ENCODE measurements at regions not wholly inside any gene's neighbourhood (a gene's known extent, or its start where the extent isn't known, plus 50 kb on each side); places are given as distances from the start of the nearest gene placed in this dataset.
"Not testable (repeated sequence)": the region's sequence is repeated elsewhere in the genome, so short reads cannot be mapped to it uniquely, and the experiment has no call there.

DNA sequence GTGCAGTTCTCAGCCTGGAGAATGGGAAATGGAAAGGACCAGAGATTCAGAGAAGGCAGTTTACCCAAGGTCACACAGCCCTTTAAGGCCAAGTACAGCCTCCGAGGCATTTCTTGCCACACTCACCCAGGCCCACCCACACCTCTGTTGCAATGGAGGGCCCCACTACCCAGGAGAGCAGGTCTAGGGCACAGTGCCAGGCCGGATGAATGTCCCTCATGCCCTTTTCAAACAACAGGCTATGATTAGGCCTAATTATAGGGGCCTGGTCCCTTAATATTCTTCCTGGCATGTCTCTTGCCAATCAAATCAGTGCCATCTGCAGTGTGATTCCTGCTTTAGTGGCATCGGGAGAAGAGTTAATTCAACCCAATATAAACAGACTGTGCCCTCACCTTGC lies 195.3 kb downstream of the KLRB1 start:
- DNase-seq (ENCODE audit: low read depth in 2 of 2) = not testable (repeated sequence)

DNA sequence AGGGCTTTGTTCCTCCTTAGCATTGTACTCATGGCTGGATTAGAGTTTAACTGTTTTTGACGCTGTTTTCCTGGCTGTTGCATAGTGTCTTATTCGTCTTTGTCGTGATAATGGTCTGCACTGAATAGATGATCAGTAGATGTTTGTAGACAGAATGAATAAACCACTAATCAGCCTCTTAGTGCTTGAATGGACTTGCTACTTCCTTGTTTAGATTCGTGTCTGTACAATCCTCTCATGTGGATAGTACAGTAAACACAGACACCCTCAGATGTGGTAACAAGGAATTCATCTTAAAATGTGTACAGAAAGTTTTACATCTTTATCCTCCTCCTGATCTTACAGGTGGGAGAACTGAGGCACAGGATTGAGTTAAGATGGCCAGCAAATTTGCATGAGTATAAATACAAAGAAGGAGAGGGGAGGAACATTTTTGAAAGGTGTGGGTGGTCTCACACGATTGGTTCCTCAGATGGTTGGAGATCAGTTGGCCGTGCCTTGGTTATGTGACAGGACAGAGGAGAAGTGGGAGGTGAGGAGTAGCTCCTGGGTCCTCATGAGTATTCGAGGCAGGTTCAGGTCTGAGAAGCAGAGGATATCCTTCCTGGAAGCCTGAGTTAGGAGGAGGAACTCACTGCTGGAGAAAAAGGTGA lies 196.0 kb downstream of the KLRB1 start:
- not testable (repeated sequence) for DNase-seq (ENCODE audit: low read depth in 2 of 2)

- not testable (repeated sequence) for DNase-seq (ENCODE audit: low read depth in 2 of 2)
Measured at GRCh38 chr12:9407425-9407748, 199.2 kb upstream of the PZP start.

DNA sequence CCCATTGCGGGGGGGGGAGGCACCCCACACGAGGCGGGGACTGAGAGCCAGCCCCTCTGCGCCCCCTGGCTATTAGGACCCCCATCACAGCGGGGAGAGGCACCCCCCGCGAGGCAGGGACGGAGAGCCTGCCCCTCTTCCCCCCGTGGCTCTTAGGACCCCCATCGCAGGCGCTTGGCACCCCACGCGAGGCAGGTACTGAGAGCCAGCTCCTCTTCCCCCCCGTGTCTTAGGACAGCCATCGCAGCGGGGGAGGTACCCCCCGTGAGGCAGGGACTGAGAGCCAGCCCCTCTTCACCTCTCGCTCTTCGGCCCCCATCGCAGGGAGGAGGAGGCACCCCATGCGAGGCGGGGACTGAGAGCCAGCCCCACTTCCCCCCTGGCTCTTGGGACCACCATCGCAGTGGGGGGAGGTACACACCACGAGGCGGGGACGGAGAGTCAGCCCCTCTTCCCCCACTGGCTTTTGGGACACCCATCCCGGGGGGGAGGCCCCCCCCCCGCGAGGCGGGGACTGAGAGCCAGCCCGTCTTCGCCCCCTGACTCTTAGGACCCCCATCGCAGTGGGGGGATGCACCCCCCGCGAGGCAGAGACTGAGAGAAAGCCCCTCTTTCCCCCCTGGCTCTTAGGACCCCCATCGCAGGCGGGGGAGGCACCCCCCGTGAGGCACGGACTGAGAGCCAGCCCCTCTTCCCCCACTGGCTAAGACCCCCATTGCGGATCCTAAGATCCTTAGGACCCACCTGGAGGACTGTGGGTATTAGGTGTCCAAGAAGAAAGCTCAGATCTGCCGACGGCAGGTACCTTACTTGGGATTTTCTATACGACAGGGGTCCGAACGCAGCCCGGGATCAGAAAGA lies 198.6 kb upstream of the PZP start:
- DNase-seq (ENCODE audit: low read depth in 2 of 2) = no peak

- DNase-seq (ENCODE audit: low read depth in 2 of 2) = no peak
Measured at GRCh38 chr12:9405886-9406563, 197.8 kb upstream of the PZP start.

GRCh38 chr12:9404469-9405260 lies 196.5 kb upstream of the PZP start:
- no peak for DNase-seq (ENCODE audit: low read depth in 2 of 2)

DNA sequence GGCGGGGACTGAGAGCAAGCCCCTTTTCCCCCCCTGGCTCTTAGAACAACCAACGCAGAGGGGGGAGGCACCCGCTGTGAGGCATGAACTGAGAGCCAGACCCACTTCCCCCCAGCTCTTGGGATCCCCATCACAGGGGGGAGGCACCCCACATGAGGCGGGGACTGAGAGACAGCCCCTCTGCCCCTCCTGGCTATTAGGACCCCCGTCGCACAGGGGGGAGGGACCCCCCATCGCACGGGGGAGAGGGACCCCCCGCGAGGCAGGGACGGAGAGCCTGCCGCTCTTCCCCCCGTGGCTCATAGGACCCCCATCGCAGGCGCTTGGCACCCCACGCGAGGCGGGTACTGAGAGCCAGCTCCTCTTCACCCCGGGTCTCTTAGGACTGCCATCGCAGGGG lies 195.8 kb upstream of the PZP start:
- no peak for DNase-seq (ENCODE audit: low read depth in 2 of 2)

- DNase-seq (ENCODE audit: low read depth in 2 of 2) = not testable (repeated sequence)
Measured at GRCh38 chr12:9402432-9403040, 194.3 kb upstream of the PZP start.

DNA sequence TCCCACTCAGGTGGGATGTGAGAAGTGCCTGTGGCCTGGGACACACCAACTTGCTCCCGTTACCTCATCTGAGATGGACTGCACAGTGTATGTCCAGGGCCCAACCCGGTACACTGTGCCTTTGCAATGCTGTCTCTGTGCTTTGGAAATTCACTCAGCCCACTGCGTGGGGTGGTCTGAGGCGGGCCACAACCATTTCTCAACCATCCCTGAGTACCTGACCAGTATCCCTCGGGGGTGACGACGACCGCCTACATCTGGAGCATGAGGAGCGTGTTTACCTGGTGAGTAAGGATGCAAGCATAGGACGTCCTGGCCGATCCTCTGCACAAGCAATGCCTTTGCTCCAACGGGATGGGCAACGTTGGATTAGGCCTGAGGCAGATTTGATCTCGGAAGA lies 188.2 kb upstream of the PZP start:
- DNase-seq (ENCODE audit: low read depth in 2 of 2) = not testable (repeated sequence)

DNA sequence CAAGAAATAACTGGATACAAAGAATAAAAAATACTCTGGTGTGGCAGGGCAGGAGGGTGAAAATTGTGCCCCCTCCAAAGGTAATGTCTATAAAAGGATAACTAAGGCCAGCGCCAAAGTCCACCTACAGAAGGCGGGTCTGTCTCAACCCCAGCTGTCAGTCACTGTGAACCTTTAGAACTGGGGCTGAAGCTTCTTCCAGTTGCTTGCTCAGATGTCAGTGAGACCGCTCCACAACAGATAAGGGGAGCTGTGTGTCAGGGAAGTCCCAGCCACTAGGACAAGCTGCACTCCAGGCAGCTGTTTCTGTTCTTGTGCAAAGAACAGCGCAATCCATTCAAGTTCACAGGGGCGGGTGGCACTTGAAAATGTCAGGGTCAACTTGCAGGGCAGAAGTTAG lies 187.0 kb upstream of the PZP start:
- not testable (repeated sequence) for DNase-seq (ENCODE audit: low read depth in 2 of 2)

DNA sequence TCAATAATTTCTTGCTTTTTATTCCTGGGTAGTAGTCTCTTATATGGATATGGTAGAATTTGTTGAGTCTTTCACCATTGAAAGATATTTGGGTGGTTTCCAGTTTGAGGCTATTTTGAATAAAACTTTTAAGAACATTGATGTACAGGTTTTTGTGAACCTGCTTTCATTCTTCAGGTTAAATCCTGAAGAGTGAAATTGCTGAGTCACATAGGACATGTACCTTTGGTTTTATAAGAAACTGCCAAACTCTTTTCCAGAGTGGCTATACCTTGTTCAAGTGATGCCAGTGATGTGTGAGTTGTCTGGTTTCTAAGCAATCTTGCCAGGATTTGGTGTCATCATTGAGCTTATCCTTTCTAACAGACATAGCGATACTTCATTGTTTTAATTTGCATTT lies 184.6 kb upstream of the PZP start:
- DNase-seq (ENCODE audit: low read depth in 2 of 2) = no peak

- DNase-seq (ENCODE audit: low read depth in 2 of 2) = no peak
Measured at GRCh38 chr12:9391815-9392214, 183.6 kb upstream of the PZP start.

- DNase-seq (ENCODE audit: low read depth in 2 of 2) = no peak
Measured at GRCh38 chr12:9390761-9391160, 182.6 kb upstream of the PZP start.

DNA sequence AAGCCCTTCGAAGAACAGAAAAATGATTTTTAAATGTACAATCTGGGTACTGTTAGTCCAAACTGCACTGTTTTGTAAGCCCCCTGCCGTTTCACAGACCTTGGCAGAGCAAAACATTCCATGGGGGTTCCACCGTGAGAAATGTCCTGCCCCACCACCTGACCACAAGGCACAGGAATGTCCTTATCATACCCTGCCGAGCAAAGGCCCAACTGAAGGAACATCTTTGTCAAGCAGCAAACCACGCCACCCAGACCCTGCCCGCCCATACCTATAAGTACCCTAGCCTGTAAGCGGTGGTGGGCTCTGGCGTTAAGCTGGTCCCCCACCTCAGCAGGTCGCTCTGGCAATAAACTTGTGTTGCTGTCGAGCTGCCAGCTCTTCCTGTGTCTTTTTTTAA lies 181.6 kb upstream of the PZP start:
- DNase-seq (ENCODE audit: low read depth in 2 of 2) = no peak

DNA sequence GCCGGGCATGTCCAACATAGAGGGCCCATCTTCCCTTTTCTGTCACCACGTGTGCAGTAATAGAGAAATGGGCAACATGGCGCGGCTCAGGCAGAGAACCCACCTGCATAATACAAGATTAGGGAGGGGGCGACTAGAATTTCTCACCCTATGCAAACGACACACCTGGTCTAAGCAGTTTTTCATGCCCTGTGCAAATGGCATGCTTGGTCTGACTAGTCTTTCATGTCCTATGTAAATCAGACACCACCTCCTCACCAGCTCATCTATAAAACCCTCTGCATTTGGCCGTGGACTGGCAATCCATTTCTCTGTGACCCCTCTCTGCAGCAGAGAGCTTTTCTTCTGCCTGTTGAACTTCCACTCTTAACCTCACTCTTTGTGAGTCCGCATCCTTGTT lies 180.2 kb upstream of the PZP start:
- DNase-seq (ENCODE audit: low read depth in 2 of 2) = no peak

GRCh38 chr12:9387450-9387849 lies 179.3 kb upstream of the PZP start:
- DNase-seq (ENCODE audit: low read depth in 2 of 2) = no peak

- DNase-seq (ENCODE audit: low read depth in 2 of 2) = no peak
Measured at GRCh38 chr12:9383585-9383984, 175.4 kb upstream of the PZP start.

GRCh38 chr12:9381619-9382018 lies 173.4 kb upstream of the PZP start:
- DNase-seq (ENCODE audit: low read depth in 2 of 2) = no peak

- DNase-seq (ENCODE audit: low read depth in 2 of 2) = no peak
Measured at GRCh38 chr12:9380650-9381049, 172.5 kb upstream of the PZP start.

- DNase-seq (ENCODE audit: low read depth in 2 of 2) = no peak
Measured at GRCh38 chr12:9379023-9379742, 171.0 kb upstream of the PZP start.

DNA sequence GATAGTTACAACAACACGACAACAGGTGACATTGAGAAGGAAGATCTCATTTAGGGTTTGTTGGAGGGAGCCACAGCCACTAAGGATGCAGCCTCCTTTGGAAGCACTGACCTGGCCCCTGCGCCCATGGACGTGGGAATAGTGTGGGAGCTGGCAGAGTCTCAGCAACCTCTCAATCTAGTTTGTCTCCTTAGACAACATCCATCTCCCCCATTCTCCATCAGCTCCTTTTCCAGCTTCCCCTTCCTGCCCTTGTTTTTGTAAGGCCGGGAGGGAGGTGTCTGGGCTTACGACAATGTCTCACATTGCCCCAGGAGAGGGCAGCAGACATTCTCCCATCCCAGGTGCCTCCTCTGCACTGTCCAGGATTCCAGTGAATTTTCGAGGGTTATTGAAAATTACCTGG lies 170.2 kb upstream of the PZP start:
- no peak for DNase-seq (ENCODE audit: low read depth in 2 of 2)
